Subcutaneous abdominal adipose tissue (tissue), 5 donors: ENCODE measurements at regions not wholly inside any gene's neighbourhood (a gene's known extent, or its start where the extent isn't known, plus 50 kb on each side); places are given as distances from the start of the nearest gene placed in this dataset.

Experiments
- H3K27ac ChIP-seq: one replicate; pipeline ENCODE4 v1.7.0; 2013; ENCODE audit warnings: low read depth, mild to moderate bottlenecking, inconsistent platforms, low read length, moderate library complexity
- H3K27me3 ChIP-seq, 5 donors: one replicate each; pipeline ENCODE4 v1.7.0; 2013; ENCODE audit warnings: low read length in 5 of 5, inconsistent platforms in 1 of 5; ENCODE audit not compliant: control insufficient read depth in 5 of 5, insufficient read depth in 4 of 5
- H3K36me3 ChIP-seq, 5 donors: one replicate each; pipeline ENCODE4 v1.7.0; 2013; ENCODE audit warnings: low read length in 5 of 5; ENCODE audit not compliant: control insufficient read depth in 5 of 5, insufficient read depth in 5 of 5
- H3K4me1 ChIP-seq, 5 donors: one replicate each; pipeline ENCODE4 v1.7.0; 2013; ENCODE audit warnings: low read length in 5 of 5, mild to moderate bottlenecking in 3 of 5, moderate library complexity in 1 of 5; ENCODE audit not compliant: control insufficient read depth in 5 of 5, insufficient read depth in 5 of 5
- H3K4me3 ChIP-seq, 5 donors: one replicate each; pipeline ENCODE4 v1.7.0; 2013; ENCODE audit warnings: low read length in 5 of 5, low read depth in 1 of 5
- H3K9ac ChIP-seq, 5 donors: one replicate each; pipeline ENCODE4 v1.7.0; 2013; ENCODE audit warnings: low read length in 5 of 5, mild to moderate bottlenecking in 4 of 5, moderate library complexity in 3 of 5
- H3K9me3 ChIP-seq, 5 donors: one replicate each; pipeline ENCODE4 v1.7.0; 2013; ENCODE audit warnings: low read length in 5 of 5; ENCODE audit not compliant: control insufficient read depth in 5 of 5
- donor health status: healthy.
- donor health status: healthy.
- donor health status: healthy.
- donor health status: healthy.
- donor health status: healthy.

DNA sequence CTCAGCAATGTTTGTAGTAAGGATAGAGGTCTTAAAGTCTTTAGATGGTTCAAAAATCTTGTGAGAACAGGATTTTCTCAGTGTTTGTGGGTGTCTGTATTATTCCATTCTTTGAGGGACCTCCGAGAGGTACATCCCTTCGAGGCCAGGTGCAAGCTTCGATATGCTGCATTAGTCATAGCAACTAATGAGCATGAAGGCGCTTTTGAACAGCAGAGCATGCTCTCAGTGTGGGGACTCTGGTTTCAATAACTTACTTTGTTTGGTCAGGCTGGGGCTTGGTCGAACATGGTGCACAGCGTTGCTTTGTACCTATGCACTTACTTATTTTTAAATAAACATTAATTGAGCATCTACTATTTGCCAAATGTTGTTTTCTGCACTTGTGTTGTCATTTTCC lies 297.9 kb downstream of the CLIC5 start:
- no peaks in the 10 kb centered on the region for H3K36me3 ChIP-seq
- peaks cover 0 to 6% (median 3%) of the 10 kb centered on the region in 5 donors for H3K4me1 ChIP-seq
- no peak overlapping the region for H3K27ac ChIP-seq
- no peaks in the 10 kb centered on the region for H3K9me3 ChIP-seq
- no peak overlapping the region for H3K9ac ChIP-seq
- H3K27me3 ChIP-seq: peaks cover 0 to 3% (median 0%) of the 10 kb centered on the region in 5 donors
- no peak overlapping the region for H3K4me3 ChIP-seq

DNA sequence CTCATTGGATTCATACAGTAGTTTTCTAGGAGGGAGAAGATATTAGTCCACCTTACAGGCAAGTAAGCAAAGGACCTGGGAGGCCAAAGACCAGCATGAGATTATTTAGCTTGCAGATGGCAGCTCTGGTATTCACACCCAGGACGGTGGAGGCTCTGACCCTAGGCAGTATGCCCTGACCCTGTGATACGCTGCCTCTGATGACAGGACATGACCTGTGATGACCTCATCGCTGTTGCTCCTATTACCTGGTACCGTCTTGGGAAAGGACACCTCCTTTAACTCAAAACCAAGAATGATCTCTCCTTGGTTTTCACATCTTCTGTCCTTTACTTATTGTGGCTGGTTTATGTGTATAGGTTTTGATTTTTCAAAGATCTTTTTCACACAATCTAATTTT lies 298.6 kb downstream of the CLIC5 start:
- Histone ChIP-seq H3K9ac (no peak overlapping the region), H3K4me1 (peaks cover 0 to 6% (median 3%) of the 10 kb centered on the region in 5 donors), H3K27ac (no peak overlapping the region), H3K9me3 (no peaks in the 10 kb centered on the region), H3K4me3 (no peak overlapping the region), H3K27me3 (no peaks in the 10 kb centered on the region), H3K36me3 (no peaks in the 10 kb centered on the region)

DNA sequence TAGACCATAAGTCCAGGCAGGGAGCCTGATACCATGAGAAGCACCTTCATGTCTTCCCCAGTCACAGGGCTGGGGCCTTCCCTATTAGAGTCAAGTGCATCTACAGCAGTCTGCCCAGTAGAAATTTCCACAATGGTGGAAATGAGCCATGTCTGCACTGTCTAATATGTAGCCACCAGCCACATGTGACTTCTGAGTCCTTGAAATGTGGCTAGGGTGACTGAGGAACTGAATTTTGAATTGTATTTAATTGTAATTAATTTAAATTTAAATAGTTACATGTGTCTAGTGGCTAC lies 300.2 kb downstream of the CLIC5 start:
- peaks cover 0 to 8% (median 3%) of the 10 kb centered on the region in 5 donors for H3K4me1 ChIP-seq
- H3K27ac ChIP-seq: no peak overlapping the region
- H3K27me3 ChIP-seq: no peaks in the 10 kb centered on the region
- H3K4me3 ChIP-seq: no peak overlapping the region
- H3K36me3 ChIP-seq: no peaks in the 10 kb centered on the region
- H3K9ac ChIP-seq: no peak overlapping the region
- H3K9me3 ChIP-seq: no peaks in the 10 kb centered on the region

DNA sequence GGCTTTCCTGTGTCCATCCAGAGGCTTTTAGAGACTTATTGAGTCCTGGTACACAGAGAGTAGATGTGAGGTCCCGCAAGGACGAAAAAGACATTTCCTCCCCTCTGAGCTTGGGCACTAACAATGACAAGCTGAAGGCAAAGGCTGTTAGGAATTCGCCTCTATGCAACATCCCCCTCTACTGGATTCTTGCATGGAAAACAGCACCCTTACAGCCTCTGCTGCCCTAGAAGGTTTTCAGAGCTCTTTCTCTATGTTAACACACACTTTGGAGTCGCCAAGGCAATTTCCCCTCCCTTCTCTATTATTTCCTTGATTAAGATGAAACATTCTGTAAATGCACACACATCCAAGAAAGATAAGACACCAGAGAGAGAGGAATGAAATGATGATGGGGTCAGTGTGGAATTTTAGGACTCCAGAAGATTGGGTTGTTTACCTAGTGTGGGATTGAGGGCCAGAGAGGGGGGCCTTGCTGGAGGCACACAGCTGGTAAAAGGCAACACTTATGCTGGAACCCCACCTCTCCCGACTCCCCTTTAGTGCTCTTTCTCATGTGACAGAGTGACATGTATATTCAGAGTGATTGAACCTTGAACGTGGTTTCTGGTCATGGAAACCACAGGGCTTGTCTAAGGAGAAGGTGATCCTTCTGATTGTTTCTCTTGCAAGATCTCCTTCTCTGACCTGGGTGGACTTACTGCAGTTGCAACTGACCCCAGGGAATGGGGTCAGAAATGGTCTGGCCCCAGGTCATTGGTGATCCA lies 300.7 kb downstream of the CLIC5 start:
- Histone ChIP-seq H3K36me3 (no peaks in the 10 kb centered on the region), H3K4me1 (peaks cover 0 to 10% (median 3%) of the 10 kb centered on the region in 5 donors), H3K27ac (no peak overlapping the region), H3K27me3 (no peaks in the 10 kb centered on the region), H3K9me3 (no peaks in the 10 kb centered on the region), H3K9ac (no peak overlapping the region), H3K4me3 (no peak overlapping the region)

DNA sequence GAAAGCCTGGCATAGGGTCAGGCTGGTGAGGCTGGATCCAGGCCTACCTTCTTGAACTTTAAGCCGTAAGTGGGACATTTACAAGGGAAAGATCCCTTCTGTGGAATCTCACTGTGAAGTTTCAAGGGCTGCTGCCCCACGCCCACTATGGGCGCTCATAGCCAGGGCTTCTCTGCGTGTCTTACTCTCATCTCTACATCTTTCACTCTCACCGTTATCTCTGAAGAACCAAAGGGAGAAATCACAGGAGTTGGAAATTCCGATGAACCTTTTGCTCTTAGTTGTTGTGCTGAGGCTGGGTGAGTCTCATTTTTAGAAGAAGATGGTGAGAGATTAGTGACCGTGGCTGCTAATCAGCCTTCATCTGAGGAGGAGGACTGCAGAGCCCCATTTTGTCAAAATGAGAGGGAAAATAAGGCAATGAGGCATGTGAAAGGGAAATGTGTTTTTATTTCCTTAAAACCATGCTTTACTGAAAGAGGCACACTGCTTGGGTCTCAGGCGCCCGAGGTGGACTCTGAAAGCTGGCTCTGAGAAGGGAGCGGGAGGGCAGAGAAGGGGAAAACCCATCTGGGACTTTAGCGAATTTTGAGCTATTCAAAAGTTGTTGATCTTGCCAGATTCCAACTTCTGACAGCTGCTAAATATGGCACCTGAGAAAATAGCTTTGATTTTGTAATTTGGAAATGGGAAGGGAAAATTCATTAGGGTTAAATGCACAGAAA lies 301.5 kb downstream of the CLIC5 start:
- Histone ChIP-seq H3K27me3 (no peaks in the 10 kb centered on the region), H3K9me3 (no peaks in the 10 kb centered on the region), H3K27ac (no peak overlapping the region), H3K4me3 (no peak overlapping the region), H3K36me3 (no peaks in the 10 kb centered on the region), H3K9ac (no peak overlapping the region), H3K4me1 (peaks cover 0 to 10% (median 3%) of the 10 kb centered on the region in 5 donors)
